ENCODE measurements at regions not wholly inside any gene's neighbourhood (a gene's known extent, or its start where the extent isn't known, plus 50 kb on each side); places are given as distances from the start of the nearest gene placed in this dataset.

DNA sequence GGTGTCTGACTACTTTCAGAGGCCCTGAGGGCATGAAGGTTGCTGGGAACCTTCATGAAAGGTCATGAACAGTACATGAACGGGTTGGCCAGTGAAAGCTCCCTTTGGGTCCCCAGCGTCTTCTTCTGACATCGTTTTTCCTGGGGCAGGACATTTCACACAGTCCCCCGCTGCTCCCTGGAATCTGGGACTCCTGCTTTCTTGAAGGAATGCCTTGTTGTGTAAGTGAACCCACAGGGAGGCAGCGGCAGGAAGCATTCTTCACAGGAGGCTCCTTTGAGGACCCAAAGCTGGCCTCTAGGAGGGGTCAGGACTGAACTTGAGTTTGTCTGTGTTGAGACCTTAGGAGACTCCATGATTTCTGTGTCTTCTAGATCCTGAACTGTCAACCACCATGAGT, 144.3 kb downstream of the KCNE4 start:
- Mint-ChIP-seq H3K4me3 (no peak overlapping the region), H3K4me1 (ENCODE audit: low read depth) (no peaks in the 10 kb centered on the region; the same call in 1 of the 2 replicates), H3K27me3 (ENCODE audit: insufficient read depth) (peaks cover 2% of the 10 kb centered on the region), H3K9me3 (0 out of 2 replicates have a peak, but pooled peaks cover 3% of the 10 kb centered on the region), H3K27ac (no peak overlapping the region), H3K36me3 (ENCODE audit: low read depth) (no peaks in the 10 kb centered on the region)
- TF ChIP-seq, protein P1, sequence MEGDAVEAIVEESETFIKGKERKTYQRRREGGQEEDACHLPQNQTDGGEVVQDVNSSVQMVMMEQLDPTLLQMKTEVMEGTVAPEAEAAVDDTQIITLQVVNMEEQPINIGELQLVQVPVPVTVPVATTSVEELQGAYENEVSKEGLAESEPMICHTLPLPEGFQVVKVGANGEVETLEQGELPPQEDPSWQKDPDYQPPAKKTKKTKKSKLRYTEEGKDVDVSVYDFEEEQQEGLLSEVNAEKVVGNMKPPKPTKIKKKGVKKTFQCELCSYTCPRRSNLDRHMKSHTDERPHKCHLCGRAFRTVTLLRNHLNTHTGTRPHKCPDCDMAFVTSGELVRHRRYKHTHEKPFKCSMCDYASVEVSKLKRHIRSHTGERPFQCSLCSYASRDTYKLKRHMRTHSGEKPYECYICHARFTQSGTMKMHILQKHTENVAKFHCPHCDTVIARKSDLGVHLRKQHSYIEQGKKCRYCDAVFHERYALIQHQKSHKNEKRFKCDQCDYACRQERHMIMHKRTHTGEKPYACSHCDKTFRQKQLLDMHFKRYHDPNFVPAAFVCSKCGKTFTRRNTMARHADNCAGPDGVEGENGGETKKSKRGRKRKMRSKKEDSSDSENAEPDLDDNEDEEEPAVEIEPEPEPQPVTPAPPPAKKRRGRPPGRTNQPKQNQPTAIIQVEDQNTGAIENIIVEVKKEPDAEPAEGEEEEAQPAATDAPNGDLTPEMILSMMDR (IDR thresholded peaks at IDR 0.05): no peak
- no peak for DNase-seq

GRCh38 chr2:223197046-223197445, 145.1 kb downstream of the KCNE4 start:
- H3K27me3 Mint-ChIP-seq (ENCODE audit: insufficient read depth): peaks cover 2% of the 10 kb centered on the region
- DNase-seq: no peak
- no peak overlapping the region for H3K27ac Mint-ChIP-seq
- no peaks in the 10 kb centered on the region for H3K36me3 Mint-ChIP-seq (ENCODE audit: low read depth)
- TF ChIP-seq, protein P1 (IDR thresholded peaks at IDR 0.05): no peak
- no peaks in the 10 kb centered on the region; the same call in 1 of the 2 replicates for H3K4me1 Mint-ChIP-seq (ENCODE audit: low read depth)
- H3K9me3 Mint-ChIP-seq: 0 out of 2 replicates have a peak, but pooled peaks cover 3% of the 10 kb centered on the region
- no peak overlapping the region for H3K4me3 Mint-ChIP-seq

DNA sequence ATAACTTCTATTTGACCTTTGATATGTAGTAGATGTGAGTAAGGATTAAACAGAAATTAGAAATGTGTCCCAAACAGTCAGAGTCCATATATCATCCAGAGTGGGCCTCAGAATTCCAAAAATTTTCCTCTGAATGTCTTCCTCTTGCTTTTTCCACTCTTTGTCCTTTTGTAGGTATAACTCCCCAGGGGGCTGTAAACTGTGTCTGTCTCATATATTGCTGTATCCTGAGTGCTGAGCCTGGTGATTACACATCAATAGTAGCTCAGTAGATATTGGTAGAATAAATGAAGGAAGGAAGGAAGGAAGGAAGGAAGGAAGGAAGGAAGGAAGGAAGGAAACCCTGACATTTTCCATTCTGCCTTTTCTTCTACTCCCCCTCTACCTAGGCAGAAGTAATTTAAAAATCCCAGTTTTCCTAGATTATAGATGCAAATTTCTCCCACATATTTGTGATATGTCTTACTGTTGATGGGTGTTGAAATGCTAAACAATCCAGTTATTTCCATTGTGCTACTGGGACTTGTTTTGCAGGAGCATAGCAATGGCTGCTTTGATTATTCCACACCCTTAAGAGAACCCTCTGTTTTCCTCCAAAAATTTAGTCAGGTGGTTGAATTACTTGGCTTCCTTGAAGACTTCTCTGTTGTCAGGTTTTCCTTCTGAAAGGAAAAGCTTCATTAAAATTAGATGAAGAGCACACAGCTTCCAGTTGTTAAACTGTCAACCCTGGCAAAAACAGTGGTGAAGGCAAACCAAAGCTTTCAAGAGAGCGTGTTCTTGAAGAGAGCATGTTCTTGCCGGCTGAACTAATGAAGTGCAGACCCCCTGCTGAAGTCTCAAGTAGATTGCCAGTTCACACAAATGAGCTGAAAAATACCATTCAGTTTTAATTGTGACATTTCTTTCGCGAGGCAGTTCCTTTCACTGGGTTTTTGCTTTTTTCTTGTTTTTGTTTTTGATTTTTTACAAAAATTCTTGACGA, 147.8 kb downstream of the KCNE4 start:
- Mint-ChIP-seq H3K27me3 (ENCODE audit: insufficient read depth) (peaks cover 2% of the 10 kb centered on the region), H3K4me3 (no peak overlapping the region), H3K27ac (no peak overlapping the region), H3K9me3 (0 out of 2 replicates have a peak, but pooled peaks cover 3% of the 10 kb centered on the region), H3K4me1 (ENCODE audit: low read depth) (peaks cover 16% of the 10 kb centered on the region), H3K36me3 (ENCODE audit: low read depth) (no peaks in the 10 kb centered on the region)
- DNase-seq: no peak
- TF ChIP-seq, protein P1 (IDR thresholded peaks at IDR 0.05): no peak

- DNase-seq: peak; percentile 56
- TF ChIP-seq, protein P1 (IDR thresholded peaks at IDR 0.05): no peak
- Mint-ChIP-seq H3K27me3 (ENCODE audit: insufficient read depth) (peaks cover 8% of the 10 kb centered on the region), H3K27ac (no peak overlapping the region), H3K36me3 (ENCODE audit: low read depth) (no peaks in the 10 kb centered on the region), H3K4me1 (ENCODE audit: low read depth) (peaks cover 16% of the 10 kb centered on the region), H3K9me3 (no peaks in the 10 kb centered on the region), H3K4me3 (peak overlapping the region; percentile 48)
These were observed 152.3 kb downstream of the KCNE4 start for GRCh38 chr2:223203971-223204929.

GRCh38 chr2:223210489-223210888, 158.5 kb downstream of the KCNE4 start:
- Mint-ChIP-seq H3K27ac (no peak overlapping the region), H3K27me3 (ENCODE audit: insufficient read depth) (peaks cover 6% of the 10 kb centered on the region; the same call in 1 of the 2 replicates), H3K9me3 (peaks cover 14% of the 10 kb centered on the region), H3K4me3 (no peak overlapping the region), H3K36me3 (ENCODE audit: low read depth) (peaks cover 12% of the 10 kb centered on the region; the same call in 1 of the 2 replicates), H3K4me1 (ENCODE audit: low read depth) (no peaks in the 10 kb centered on the region)
- TF ChIP-seq, protein P1 (IDR thresholded peaks at IDR 0.05): no peak
- DNase-seq: no peak

All from HFFc6 (cell line).